ENCODE measurements at regions not wholly inside any gene's neighbourhood (a gene's known extent, or its start where the extent isn't known, plus 50 kb on each side); places are given as distances from the start of the nearest gene placed in this dataset.
"Not testable (repeated sequence)": the region's sequence is repeated elsewhere in the genome, so short reads cannot be mapped to it uniquely, and the experiment has no call there.

GRCh38 chr14:81584495-81584894 lies 50.8 kb upstream of the SEL1L start:
- DNase-seq: no peak

- no peak for DNase-seq
Observed at GRCh38 chr14:81589381-81590065, 55.9 kb upstream of the SEL1L start.

- no peak for DNase-seq
Observed at GRCh38 chr14:81591266-81591665, 57.6 kb upstream of the SEL1L start.

- DNase-seq: no peak
Observed at GRCh38 chr14:81594012-81594411, 60.4 kb upstream of the SEL1L start.

GRCh38 chr14:81605660-81606059 lies 72.0 kb upstream of the SEL1L start:
- no peak for DNase-seq

- DNase-seq: no peak
Observed at GRCh38 chr14:81613341-81614045, 79.8 kb upstream of the SEL1L start.

GRCh38 chr14:81614302-81614701 lies 80.6 kb upstream of the SEL1L start:
- DNase-seq: not testable (repeated sequence)

- no peak for DNase-seq
Observed at GRCh38 chr14:81618695-81619094, 85.0 kb upstream of the SEL1L start.

- no peak for DNase-seq
Observed at GRCh38 chr14:81619816-81620215, 86.2 kb upstream of the SEL1L start.

GRCh38 chr14:81623771-81624396 lies 90.2 kb upstream of the SEL1L start:
- DNase-seq: not testable (repeated sequence)

- DNase-seq: no peak
Observed at GRCh38 chr14:81625343-81625742, 91.7 kb upstream of the SEL1L start.

- DNase-seq: no peak
Observed at GRCh38 chr14:81632157-81632556, 98.5 kb upstream of the SEL1L start.

- DNase-seq: no peak
Observed at GRCh38 chr14:81633496-81633895, 99.8 kb upstream of the SEL1L start.

GRCh38 chr14:81637639-81638038 lies 104.0 kb upstream of the SEL1L start:
- no peak for DNase-seq

GRCh38 chr14:81638656-81639280 lies 105.1 kb upstream of the SEL1L start:
- no peak for DNase-seq

GRCh38 chr14:81653626-81654025 lies 120.0 kb upstream of the SEL1L start:
- no peak for DNase-seq

- DNase-seq: no peak
Observed at GRCh38 chr14:81655423-81656314, 122.0 kb upstream of the SEL1L start.

GRCh38 chr14:81656811-81657210 lies 123.2 kb upstream of the SEL1L start:
- no peak for DNase-seq

- no peak for DNase-seq
Observed at GRCh38 chr14:81662066-81662465, 128.4 kb upstream of the SEL1L start.

GRCh38 chr14:81662570-81663197 lies 129.0 kb upstream of the SEL1L start:
- DNase-seq: no peak

- no peak for DNase-seq
Observed at GRCh38 chr14:81668626-81669274, 135.1 kb upstream of the SEL1L start.

GRCh38 chr14:81669308-81669707 lies 135.7 kb upstream of the SEL1L start:
- no peak for DNase-seq

Measured in activated CD4-positive, alpha-beta T cell treated with anti-CD3 and anti-CD28 coated beads, Interleukin-2, amount 50 U/mL, for 4 hours (primary cell).